GM12878 (cell line): ENCODE measurements at regions not wholly inside any gene's neighbourhood (a gene's known extent, or its start where the extent isn't known, plus 50 kb on each side); places are given as distances from the start of the nearest gene placed in this dataset.

Experiments used
- ATAC-seq: fragments of 200-7000 bp; cut with Tn5 transposase; 3 replicates; pipeline ENCODE4 v1.9.1; 2020; ENCODE audit warnings: mild to moderate bottlenecking, moderate library complexity
- BruUV-seq: library from RNA; stranded (reverse); fragments of 400-500 nt; replicated peaks from 2 replicates; lab custom pipeline; 2021; lab: Mats Ljungman, UMichigan
- CTCF ChIA-PET: fragments of 300-600 bp; sonication (Branson Sonifier 250); formaldehyde crosslinking; extraction: SDS; loops from one replicate; lab custom pipeline; 2021; ENCODE audit warnings: inconsistent platforms; lab: Yijun Ruan, JAX
- POLR2A ChIA-PET: fragments of 350-600 bp; formaldehyde crosslinking; extraction: SDS; loops from one replicate; lab custom pipeline; 2021; ENCODE audit warnings: inconsistent platforms; lab: Charles Lee
- RAD21 ChIA-PET: fragments of 300-600 bp; sonication (Branson Sonifier 250); formaldehyde crosslinking; loops from one replicate; lab custom pipeline; 2023; ENCODE audit warnings: antibody characterized with exemption; ENCODE audit not compliant: unreplicated experiment; lab: Charles Lee
- SMC1A ChIA-PET: fragments of 300-600 bp; sonication (Branson Sonifier 250); formaldehyde crosslinking; loops from one replicate; lab custom pipeline; 2023; ENCODE audit not compliant: unreplicated experiment, uncharacterized antibody; lab: Charles Lee
- DNase-seq: peaks from one replicate; pipeline ENCODE4 v3.0.0-alpha.2; 2011; ENCODE audit warnings: low read depth, low spot score
- FAIRE-seq: peaks from 3 replicates; lab custom pipeline; 2011; peaks lifted over from hg19 to GRCh38; lab: Jason Lieb, UNC
- H2AFZ ChIP-seq: 2 replicates; pipeline ENCODE4 v1.6.0; 2011; ENCODE audit warnings: low read depth, low read length, control low read depth; ENCODE audit not compliant: control insufficient read depth
- H3K27ac ChIP-seq: 2 replicates; pipeline ENCODE4 v1.5.1; 2011; ENCODE audit warnings: control low read depth; ENCODE audit not compliant: control insufficient read depth, insufficient read depth
- H3K27me3 ChIP-seq, 2 experiments: replicated peaks in 1 of 2; 2 replicates each; pipeline versions ENCODE4 v1.6.0 to v1.6.1; 2011; ENCODE audit warnings: low read length in 1 of 2; ENCODE audit not compliant: control insufficient read depth in 2 of 2, insufficient read depth in 2 of 2
- H3K36me3 ChIP-seq, 2 experiments: 2 replicates each; pipeline ENCODE4 v1.5.1; 2011; ENCODE audit warnings: low read length in 1 of 2; ENCODE audit not compliant: control insufficient read depth in 2 of 2, insufficient read depth in 2 of 2
- H3K4me1 ChIP-seq: 2 replicates; pipeline ENCODE4 v1.6.1; 2011; ENCODE audit warnings: mild to moderate bottlenecking, low read length, moderate library complexity, mixed read lengths; ENCODE audit not compliant: control insufficient read depth, insufficient read depth
- H3K4me2 ChIP-seq: 2 replicates; pipeline ENCODE4 v1.6.0; 2011; ENCODE audit warnings: control low read depth; ENCODE audit not compliant: control insufficient read depth, insufficient read depth
- H3K4me3 ChIP-seq: fragments of 200-600 bp; sonication (generic); 2 replicates; pipeline ENCODE4 v1.5.1; 2016
- H3K79me2 ChIP-seq: 2 replicates; pipeline ENCODE4 v1.6.0; 2011; ENCODE audit warnings: low read length; ENCODE audit not compliant: control insufficient read depth, insufficient read depth
- H3K9ac ChIP-seq: 2 replicates; pipeline ENCODE4 v1.8.0; 2011; ENCODE audit warnings: low read length, control low read depth, mixed read lengths; ENCODE audit not compliant: control insufficient read depth, insufficient read depth
- H3K9me3 ChIP-seq: replicated peaks from 3 replicates; pipeline ENCODE4 v1.5.1; 2011; ENCODE audit warnings: mild to moderate bottlenecking, low read length; ENCODE audit not compliant: control insufficient read depth, insufficient read depth
- H4K20me1 ChIP-seq: 2 replicates; pipeline ENCODE4 v1.6.0; 2011; ENCODE audit not compliant: control insufficient read depth, insufficient read depth
- CEBPZ ChIP-seq: fragments of 150-350 bp; IDR thresholded peaks from 2 replicates; pipeline ENCODE4 v1.6.1; 2016; ENCODE audit warnings: low read depth, low read length
- CHD2 ChIP-seq: IDR thresholded peaks from 2 replicates; pipeline ENCODE4 v1.6.1; 2011; ENCODE audit warnings: low read depth, low read length, improper control_type of control experiment, borderline replicate concordance
- CREM ChIP-seq: IDR thresholded peaks from 2 replicates; pipeline ENCODE4 v1.6.1; 2014; ENCODE audit warnings: antibody characterized with exemption, low read depth
- IKZF1 ChIP-seq: fragments of 450-650 bp; conservative IDR thresholded peaks from 2 replicates; pipeline ENCODE4 v1.6.1; 2017; ENCODE audit warnings: antibody characterized with exemption, mild to moderate bottlenecking
- MEF2A ChIP-seq: IDR thresholded peaks from 2 replicates; pipeline ENCODE4 v1.6.1; 2011; ENCODE audit warnings: low read depth, mild to moderate bottlenecking, low read length, moderate library complexity; ENCODE audit not compliant: insufficient read depth
- MXI1 ChIP-seq: fragments of 150-350 bp; IDR thresholded peaks from 2 replicates; pipeline ENCODE4 v1.6.1; 2011; ENCODE audit warnings: low read depth, mild to moderate bottlenecking, inconsistent platforms, low read length, improper control_type of control experiment
- PML ChIP-seq: IDR thresholded peaks from 2 replicates; pipeline ENCODE4 v1.6.1; 2012; ENCODE audit warnings: low read length, inconsistent platforms
- SREBF2 ChIP-seq: IDR thresholded peaks from 2 replicates; pipeline ENCODE4 v1.6.1; 2012; ENCODE audit warnings: mild to moderate bottlenecking, low read length
- SUZ12 ChIP-seq: fragments of 200-600 bp; sonication (generic); IDR thresholded peaks from one replicate; pipeline ENCODE4 v1.6.1; 2018; ENCODE audit warnings: antibody characterized with exemption, mild to moderate bottlenecking; ENCODE audit not compliant: unreplicated experiment
- TARDBP ChIP-seq: IDR thresholded peaks from 2 replicates; pipeline ENCODE4 v1.6.1; 2016; ENCODE audit warnings: borderline replicate concordance
- TCF7 ChIP-seq: IDR thresholded peaks from 2 replicates; pipeline ENCODE4 v1.6.1; 2014; ENCODE audit warnings: antibody characterized with exemption, borderline replicate concordance
- WGBS: methylation state at CpG from one replicate; pipeline ENCODE4 v1.1.6; 2016; ENCODE audit warnings: low lambda C conversion rate; ENCODE audit not compliant: insufficient replicate concordance, insufficient coverage; ENCODE audit errors: missing lambda C conversion rate; 5-methylcytosine and 5-hydroxymethylcytosine counted together
- in situ Hi-C: fragments of 300-500 bp; cut with MboI; formaldehyde crosslinking; loops from 9 replicates; pipeline ENCODE4 v1.14.3; 2018; ENCODE audit warnings: mixed read lengths
- intact Hi-C: fragments of 100-400 bp; cut with micrococcal nuclease; formaldehyde crosslinking; loops from one replicate; pipeline ENCODE4 v1.14.2; 2022; ENCODE audit not compliant: unreplicated experiment
- TF ChIP-seq, protein P1 (sequence below): fragments of 450-650 bp; IDR thresholded peaks from 2 replicates; pipeline ENCODE4 v1.6.1; 2017; ENCODE audit warnings: mild to moderate bottlenecking, moderate library complexity

DNA sequence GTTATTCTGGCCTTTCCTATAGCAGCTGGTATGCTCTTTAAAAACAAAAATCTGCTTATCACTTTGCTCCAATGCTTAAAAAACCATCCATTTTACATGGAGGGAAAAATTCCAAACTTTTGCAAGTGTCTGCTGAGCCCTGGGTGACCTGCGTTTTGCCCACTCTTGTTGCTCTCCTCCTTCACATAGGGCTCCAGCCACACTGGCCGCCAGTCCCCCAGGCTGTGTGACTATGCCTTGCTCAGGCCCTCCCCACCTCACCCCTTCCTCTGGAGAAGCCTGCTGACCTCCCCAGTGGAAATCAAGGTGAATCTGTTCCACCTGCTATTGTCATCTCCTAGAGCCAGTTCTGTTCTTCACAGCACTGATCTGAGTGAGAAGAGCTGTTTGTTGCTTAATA is 126.9 kb downstream of the SLC25A47 start:
- no peak overlapping the region for H2AFZ ChIP-seq
- ATAC-seq, result no peak
- H4K20me1 ChIP-seq, result no peaks in the 10 kb centered on the region
- H3K79me2 ChIP-seq, result no peaks in the 10 kb centered on the region
- no peak overlapping the region for H3K4me3 ChIP-seq
- FAIRE-seq, result no peak
- no peak overlapping the region for H3K4me2 ChIP-seq
- ChIA-PET POLR2A (interaction anchor here (1.0 kb wide), 1 partner anchor 15 kb away, joined by 3 read pairs; no protein-coding TSS in a partner anchor), CTCF (no interaction called here), RAD21 (no interaction called here), SMC1A (no interaction called here)
- H3K9ac ChIP-seq, result no peak overlapping the region
- H3K27me3 ChIP-seq, result no peaks in the 10 kb centered on the region
- WGBS, result 25% methylated on average over 2 of the region's 2 CpGs
- no peaks in the 10 kb centered on the region for H3K4me1 ChIP-seq
- no peak for DNase-seq
- H3K36me3 ChIP-seq, result no peaks in the 10 kb centered on the region
- BruUV-seq, result no TSS peak
- intact Hi-C loops (no loop called here), in situ Hi-C loops (no loop called here)
- no peaks in the 10 kb centered on the region for H3K9me3 ChIP-seq
- H3K27ac ChIP-seq, result no peak overlapping the region
- TF ChIP-seq SUZ12 (no peak), SREBF2 (no peak), CREM (no peak), MXI1 (no peak), TARDBP (no peak)

GRCh38 chr14:100450736-100451135 is 127.6 kb downstream of the SLC25A47 start:
- ATAC-seq, result no peak
- Histone ChIP-seq H3K4me2 (no peak overlapping the region), H2AFZ (no peak overlapping the region), H3K9ac (no peak overlapping the region), H3K27ac (no peak overlapping the region), H3K79me2 (no peaks in the 10 kb centered on the region), H3K4me1 (no peaks in the 10 kb centered on the region), H3K36me3 (no peaks in the 10 kb centered on the region), H3K4me3 (no peak overlapping the region), H3K9me3 (no peaks in the 10 kb centered on the region), H4K20me1 (no peaks in the 10 kb centered on the region), H3K27me3 (no peaks in the 10 kb centered on the region)
- CTCF ChIA-PET, result interaction anchor here (0.6 kb wide), 1 partner anchor 56 kb away, joined by 3 read pairs; no protein-coding TSS in a partner anchor
- BruUV-seq, result no TSS peak
- RAD21 ChIA-PET, result no interaction called here
- intact Hi-C loops (no loop called here), in situ Hi-C loops (no loop called here)
- 78% methylated on average over 6 of the region's 6 CpGs for WGBS
- POLR2A ChIA-PET, result interaction anchor here (1.0 kb wide), 1 partner anchor 15 kb away, joined by 3 read pairs; no protein-coding TSS in a partner anchor
- no peak for FAIRE-seq
- SMC1A ChIA-PET, result no interaction called here
- DNase-seq, result no peak
- TF ChIP-seq CHD2, result no peak
- TF ChIP-seq IKZF1, result no peak
- TF ChIP-seq TCF7, result no peak
- no peak for TF ChIP-seq CEBPZ
- TF ChIP-seq, protein P1, sequence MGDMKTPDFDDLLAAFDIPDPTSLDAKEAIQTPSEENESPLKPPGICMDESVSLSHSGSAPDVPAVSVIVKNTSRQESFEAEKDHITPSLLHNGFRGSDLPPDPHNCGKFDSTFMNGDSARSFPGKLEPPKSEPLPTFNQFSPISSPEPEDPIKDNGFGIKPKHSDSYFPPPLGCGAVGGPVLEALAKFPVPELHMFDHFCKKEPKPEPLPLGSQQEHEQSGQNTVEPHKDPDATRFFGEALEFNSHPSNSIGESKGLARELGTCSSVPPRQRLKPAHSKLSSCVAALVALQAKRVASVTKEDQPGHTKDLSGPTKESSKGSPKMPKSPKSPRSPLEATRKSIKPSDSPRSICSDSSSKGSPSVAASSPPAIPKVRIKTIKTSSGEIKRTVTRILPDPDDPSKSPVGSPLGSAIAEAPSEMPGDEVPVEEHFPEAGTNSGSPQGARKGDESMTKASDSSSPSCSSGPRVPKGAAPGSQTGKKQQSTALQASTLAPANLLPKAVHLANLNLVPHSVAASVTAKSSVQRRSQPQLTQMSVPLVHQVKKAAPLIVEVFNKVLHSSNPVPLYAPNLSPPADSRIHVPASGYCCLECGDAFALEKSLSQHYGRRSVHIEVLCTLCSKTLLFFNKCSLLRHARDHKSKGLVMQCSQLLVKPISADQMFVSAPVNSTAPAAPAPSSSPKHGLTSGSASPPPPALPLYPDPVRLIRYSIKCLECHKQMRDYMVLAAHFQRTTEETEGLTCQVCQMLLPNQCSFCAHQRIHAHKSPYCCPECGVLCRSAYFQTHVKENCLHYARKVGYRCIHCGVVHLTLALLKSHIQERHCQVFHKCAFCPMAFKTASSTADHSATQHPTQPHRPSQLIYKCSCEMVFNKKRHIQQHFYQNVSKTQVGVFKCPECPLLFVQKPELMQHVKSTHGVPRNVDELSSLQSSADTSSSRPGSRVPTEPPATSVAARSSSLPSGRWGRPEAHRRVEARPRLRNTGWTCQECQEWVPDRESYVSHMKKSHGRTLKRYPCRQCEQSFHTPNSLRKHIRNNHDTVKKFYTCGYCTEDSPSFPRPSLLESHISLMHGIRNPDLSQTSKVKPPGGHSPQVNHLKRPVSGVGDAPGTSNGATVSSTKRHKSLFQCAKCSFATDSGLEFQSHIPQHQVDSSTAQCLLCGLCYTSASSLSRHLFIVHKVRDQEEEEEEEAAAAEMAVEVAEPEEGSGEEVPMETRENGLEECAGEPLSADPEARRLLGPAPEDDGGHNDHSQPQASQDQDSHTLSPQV, result no peak
- TF ChIP-seq PML, result no peak
- no peak for TF ChIP-seq MEF2A
